ENCODE measurements at regions not wholly inside any gene's neighbourhood (a gene's known extent, or its start where the extent isn't known, plus 50 kb on each side); places are given as distances from the start of the nearest gene placed in this dataset.

- Histone ChIP-seq H3K4me2 (ENCODE audit: low read depth, low read length, poor library complexity, severe bottlenecking) (no peak overlapping the region), H3K36me3 (ENCODE audit: insufficient read depth, low read length) (no peaks in the 10 kb centered on the region), H3K27me3 (ENCODE audit: insufficient read depth, low read length, poor library complexity, severe bottlenecking) (no peaks in the 10 kb centered on the region), H3K4me1 (ENCODE audit: insufficient read depth, low read length, poor library complexity, severe bottlenecking) (no peaks in the 10 kb centered on the region), H2AFZ (ENCODE audit: low read length) (no peak overlapping the region), H3K79me2 (ENCODE audit: insufficient read depth, low read length) (no peaks in the 10 kb centered on the region), H4K20me1 (ENCODE audit: insufficient read depth, low read length, poor library complexity, severe bottlenecking) (no peaks in the 10 kb centered on the region), H3K9me3 (ENCODE audit: insufficient read depth, low read depth, low read length) (no peaks in the 10 kb centered on the region), H3K4me3 (ENCODE audit: low read length, poor library complexity, severe bottlenecking) (no peak overlapping the region), H3K9me2 (replicated peaks; ENCODE audit: low read depth, low read length) (no peaks in the 10 kb centered on the region), H3K9ac (ENCODE audit: low read depth, low read length, poor library complexity, severe bottlenecking) (no peak overlapping the region), H3F3A (ENCODE audit: low read depth) (no peaks in the 10 kb centered on the region)
- no peak for TF ChIP-seq EZH2phosphoT487 (IDR thresholded peaks at IDR 0.05; ENCODE audit: borderline replicate concordance)
- no peak for TF ChIP-seq CTCF (conservative IDR thresholded peaks at IDR 0.05; ENCODE audit: low read length)
Measured at GRCh38 chr2:142585785-142586184, 291.7 kb upstream of the KYNU start.

- no peak overlapping the region for H2AFZ ChIP-seq (ENCODE audit: low read length)
- no peaks in the 10 kb centered on the region for H4K20me1 ChIP-seq (ENCODE audit: insufficient read depth, low read length, poor library complexity, severe bottlenecking)
- H3K4me3 ChIP-seq (ENCODE audit: low read length, poor library complexity, severe bottlenecking), result no peak overlapping the region
- no peaks in the 10 kb centered on the region for H3K9me3 ChIP-seq (ENCODE audit: insufficient read depth, low read depth, low read length)
- no peaks in the 10 kb centered on the region for H3K36me3 ChIP-seq (ENCODE audit: insufficient read depth, low read length)
- H3K27me3 ChIP-seq (ENCODE audit: insufficient read depth, low read length, poor library complexity, severe bottlenecking), result no peaks in the 10 kb centered on the region
- H3K4me2 ChIP-seq (ENCODE audit: low read depth, low read length, poor library complexity, severe bottlenecking), result no peak overlapping the region
- TF ChIP-seq CTCF (conservative IDR thresholded peaks at IDR 0.05; ENCODE audit: low read length) (peak; percentile 41), EZH2phosphoT487 (IDR thresholded peaks at IDR 0.05; ENCODE audit: borderline replicate concordance) (no peak)
- no peaks in the 10 kb centered on the region for H3K79me2 ChIP-seq (ENCODE audit: insufficient read depth, low read length)
- H3K9me2 ChIP-seq (replicated peaks; ENCODE audit: low read depth, low read length), result no peaks in the 10 kb centered on the region
- no peaks in the 10 kb centered on the region for H3K4me1 ChIP-seq (ENCODE audit: insufficient read depth, low read length, poor library complexity, severe bottlenecking)
- H3K9ac ChIP-seq (ENCODE audit: low read depth, low read length, poor library complexity, severe bottlenecking), result no peak overlapping the region
- H3F3A ChIP-seq (ENCODE audit: low read depth), result no peaks in the 10 kb centered on the region
Measured at GRCh38 chr2:142582317-142582716, 295.1 kb upstream of the KYNU start.

GRCh38 chr2:142581491-142581890 lies 296.0 kb upstream of the KYNU start:
- no peaks in the 10 kb centered on the region for H3K36me3 ChIP-seq (ENCODE audit: insufficient read depth, low read length)

More at GRCh38 chr2:142581491-142581890, 296.0 kb upstream of the KYNU start:
- H2AFZ ChIP-seq (ENCODE audit: low read length), result no peak overlapping the region
- H3K4me2 ChIP-seq (ENCODE audit: low read depth, low read length, poor library complexity, severe bottlenecking), result no peak overlapping the region
- H3K9me3 ChIP-seq (ENCODE audit: insufficient read depth, low read depth, low read length), result no peaks in the 10 kb centered on the region
- H3K4me3 ChIP-seq (ENCODE audit: low read length, poor library complexity, severe bottlenecking), result no peak overlapping the region
- no peak for TF ChIP-seq EZH2phosphoT487 (IDR thresholded peaks at IDR 0.05; ENCODE audit: borderline replicate concordance)
- no peak for TF ChIP-seq CTCF (conservative IDR thresholded peaks at IDR 0.05; ENCODE audit: low read length)
- no peaks in the 10 kb centered on the region for H3F3A ChIP-seq (ENCODE audit: low read depth)
- no peaks in the 10 kb centered on the region for H3K27me3 ChIP-seq (ENCODE audit: insufficient read depth, low read length, poor library complexity, severe bottlenecking)
- H3K4me1 ChIP-seq (ENCODE audit: insufficient read depth, low read length, poor library complexity, severe bottlenecking), result no peaks in the 10 kb centered on the region
- H3K79me2 ChIP-seq (ENCODE audit: insufficient read depth, low read length), result no peaks in the 10 kb centered on the region
- no peaks in the 10 kb centered on the region for H3K9me2 ChIP-seq (replicated peaks; ENCODE audit: low read depth, low read length)
- H3K9ac ChIP-seq (ENCODE audit: low read depth, low read length, poor library complexity, severe bottlenecking), result no peak overlapping the region
- H4K20me1 ChIP-seq (ENCODE audit: insufficient read depth, low read length, poor library complexity, severe bottlenecking), result no peaks in the 10 kb centered on the region

Data from Loucy (cell line).